Fibroblast of skin of back (primary cell): ENCODE measurements at regions not wholly inside any gene's neighbourhood (a gene's known extent, or its start where the extent isn't known, plus 50 kb on each side); places are given as distances from the start of the nearest gene placed in this dataset.
"Not testable (repeated sequence)": the region's sequence is repeated elsewhere in the genome, so short reads cannot be mapped to it uniquely, and the experiment has no call there.

ENCODE experiments used
- DNase-seq: peaks from one replicate; pipeline ENCODE4 v3.0.0-alpha.2; 2013

DNA sequence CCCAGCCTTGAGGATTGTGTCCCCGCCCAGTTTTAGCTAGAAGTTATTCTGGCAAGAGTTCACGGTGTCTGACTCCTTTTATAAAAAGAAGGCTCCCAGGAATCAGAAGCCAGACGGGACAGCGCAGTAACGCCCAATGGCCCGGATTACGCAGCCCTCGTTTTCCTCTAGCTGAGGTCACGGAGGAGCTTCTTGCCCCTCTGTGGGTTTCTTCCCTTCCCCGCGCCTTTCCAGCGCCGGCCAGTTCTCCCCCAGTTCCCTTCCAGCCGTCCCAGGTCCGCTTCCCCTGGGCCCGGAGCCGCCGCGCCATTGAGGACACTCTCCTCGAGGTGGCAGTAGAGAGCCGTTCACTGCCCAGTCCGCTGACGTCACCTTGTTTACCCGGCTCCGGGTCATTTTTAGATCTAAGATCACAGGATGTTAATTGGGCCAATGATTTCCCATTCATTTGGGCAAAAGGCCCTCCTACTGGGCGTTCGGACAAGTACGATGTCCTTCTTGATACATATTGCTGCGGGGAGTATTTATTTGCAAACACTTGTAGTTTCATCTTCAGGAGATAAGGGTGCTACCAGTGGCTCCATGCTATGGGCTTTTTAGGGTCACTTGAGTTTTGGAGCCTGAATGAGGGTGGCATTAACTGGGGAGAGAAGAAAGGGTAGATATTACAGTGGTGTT lies 81.5 kb upstream of the PPM1B start:
- DNase-seq: peak; percentile 64

DNA sequence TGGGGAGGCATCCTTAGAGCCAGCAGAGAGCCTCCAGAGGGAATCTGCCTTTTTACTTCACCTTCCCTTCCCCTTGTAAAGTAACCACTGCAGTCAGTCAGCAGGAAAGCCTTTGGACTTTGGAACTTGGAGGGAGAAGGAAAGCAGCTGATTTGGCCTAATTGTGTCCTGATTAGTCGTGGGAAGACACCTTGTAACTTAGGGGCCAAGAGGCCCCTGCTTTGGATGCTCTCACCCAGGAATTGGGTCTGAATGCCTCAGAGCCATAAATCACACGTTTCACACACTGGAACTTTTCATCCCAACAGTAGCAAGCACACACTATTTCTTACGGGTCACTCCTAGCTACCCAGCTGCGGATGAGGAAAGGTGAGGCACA lies 81.0 kb upstream of the PPM1B start:
- DNase-seq: no peak

DNA sequence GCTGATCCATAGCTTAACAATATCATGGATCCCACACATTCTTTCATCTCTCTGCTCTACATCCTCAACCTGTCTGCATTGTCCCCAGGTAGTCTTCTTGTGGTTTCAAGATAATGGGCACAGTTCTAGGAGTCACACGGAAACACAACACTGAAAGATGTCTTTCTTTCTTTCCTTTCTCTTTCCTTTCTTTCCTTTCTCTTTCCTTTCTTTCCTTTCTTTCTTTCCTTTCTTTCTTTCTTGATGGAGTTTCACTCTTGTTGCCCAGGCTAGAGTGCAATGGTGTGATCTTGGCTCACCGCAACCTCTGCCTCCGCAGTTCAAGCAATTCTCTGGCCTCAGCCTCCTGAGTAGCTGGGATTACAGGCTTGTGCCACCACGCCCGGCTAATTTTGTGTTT lies 76.2 kb upstream of the PPM1B start:
- not testable (repeated sequence) for DNase-seq

DNA sequence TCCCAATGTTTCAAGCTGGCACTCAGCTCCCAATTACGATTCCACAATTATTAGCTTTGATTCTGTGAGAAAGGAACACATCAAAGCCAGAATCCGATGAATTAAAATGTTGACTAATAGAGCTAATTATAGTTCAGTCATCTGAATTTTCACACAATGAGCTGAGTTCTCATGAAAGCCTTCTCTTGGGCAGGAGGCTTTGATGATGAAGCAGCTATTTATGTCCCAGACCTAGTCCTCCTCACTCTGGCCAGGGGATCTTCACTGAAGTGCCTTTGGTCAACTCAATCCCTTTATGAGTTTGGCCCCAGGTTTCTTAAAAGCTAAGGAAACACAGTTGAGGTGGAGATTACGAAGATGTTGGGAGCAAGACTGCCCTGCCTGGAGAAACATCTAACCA lies 74.7 kb upstream of the PPM1B start:
- DNase-seq: no peak

DNA sequence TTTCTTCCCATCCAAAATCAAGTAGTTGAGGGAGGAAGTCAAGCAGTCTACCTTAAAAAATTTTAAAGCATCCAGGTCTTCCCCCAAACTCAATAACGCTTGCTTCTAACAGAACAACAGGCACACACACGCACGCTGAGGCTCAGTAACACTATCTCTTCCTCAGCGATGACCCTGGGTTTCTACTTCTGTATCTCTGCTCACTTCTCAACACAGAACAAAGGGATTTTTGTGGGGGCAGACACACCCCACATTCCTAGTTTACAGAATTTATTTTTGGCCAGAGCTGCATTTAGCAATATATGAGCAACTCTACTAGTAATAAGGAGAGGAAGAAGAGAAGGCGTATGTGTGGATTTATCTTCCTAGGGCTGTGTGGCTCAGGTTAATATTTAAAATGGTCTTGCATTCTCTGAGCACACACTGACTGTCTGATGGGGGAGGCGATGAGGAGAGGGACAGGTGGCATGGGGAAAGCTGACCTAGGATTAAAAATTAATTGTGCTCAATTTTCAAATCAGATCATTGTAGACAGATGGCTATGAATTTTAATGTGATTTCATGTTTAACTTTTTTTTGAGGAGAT lies 71.3 kb upstream of the PPM1B start:
- DNase-seq: no peak

DNA sequence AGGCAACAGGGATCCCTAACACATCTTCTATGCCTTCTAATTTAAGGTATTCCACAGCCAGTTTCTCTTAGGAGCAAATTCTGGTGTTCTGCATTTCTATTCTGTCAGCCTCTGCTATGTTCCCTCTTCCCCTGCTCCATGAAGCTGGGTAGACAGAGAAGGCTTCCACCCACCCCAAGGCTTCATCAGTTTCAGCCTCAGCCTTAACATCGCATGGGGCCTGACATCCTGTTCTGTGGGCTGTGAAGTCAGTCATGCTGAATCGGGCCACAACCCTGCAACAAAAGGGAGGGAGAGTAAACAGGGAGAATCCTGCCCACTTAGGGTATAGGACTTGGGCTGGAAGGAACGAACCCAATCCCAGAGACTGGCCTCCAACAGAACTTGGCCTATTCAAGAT lies 70.6 kb upstream of the PPM1B start:
- no peak for DNase-seq

DNA sequence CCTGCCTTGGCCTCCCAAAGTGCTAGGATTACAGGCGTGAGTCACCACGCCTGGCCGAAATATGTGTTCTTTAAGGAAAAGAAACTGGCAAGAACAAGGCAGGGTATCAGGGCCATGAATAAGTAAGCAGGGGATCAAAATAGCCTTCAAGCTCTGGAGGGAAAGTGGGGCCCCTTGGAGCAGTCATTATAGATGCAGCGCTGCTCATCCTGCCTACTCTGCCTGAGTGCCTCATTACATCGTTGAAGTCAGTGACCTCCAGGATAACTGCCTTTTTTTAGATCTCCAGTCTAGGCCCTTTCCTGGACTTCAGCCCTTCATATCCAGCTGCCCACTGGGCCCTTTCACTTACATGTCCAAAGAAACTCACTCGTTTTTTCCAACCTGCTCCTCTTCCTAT lies 69.8 kb upstream of the PPM1B start:
- no peak for DNase-seq

DNA sequence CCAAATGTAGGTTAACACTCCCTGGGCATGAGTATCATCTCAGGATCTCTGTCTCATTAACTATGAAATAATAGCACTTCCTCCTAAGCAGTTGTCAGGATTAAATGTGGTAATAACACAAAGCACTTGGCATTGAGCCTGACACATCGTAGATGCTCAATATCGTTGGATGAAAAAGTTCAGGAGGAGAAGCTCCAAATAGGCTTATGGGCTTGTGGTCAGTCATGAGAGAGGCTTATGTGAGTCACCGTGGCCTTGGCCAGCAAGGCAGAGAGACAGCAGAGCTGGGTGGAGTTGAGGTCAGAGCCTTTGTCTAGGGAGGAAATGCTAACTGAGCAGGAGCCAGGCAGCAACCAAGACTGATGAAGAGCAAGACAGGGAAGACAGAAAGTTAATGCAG lies 68.3 kb upstream of the PPM1B start:
- peak; percentile 64 for DNase-seq

DNA sequence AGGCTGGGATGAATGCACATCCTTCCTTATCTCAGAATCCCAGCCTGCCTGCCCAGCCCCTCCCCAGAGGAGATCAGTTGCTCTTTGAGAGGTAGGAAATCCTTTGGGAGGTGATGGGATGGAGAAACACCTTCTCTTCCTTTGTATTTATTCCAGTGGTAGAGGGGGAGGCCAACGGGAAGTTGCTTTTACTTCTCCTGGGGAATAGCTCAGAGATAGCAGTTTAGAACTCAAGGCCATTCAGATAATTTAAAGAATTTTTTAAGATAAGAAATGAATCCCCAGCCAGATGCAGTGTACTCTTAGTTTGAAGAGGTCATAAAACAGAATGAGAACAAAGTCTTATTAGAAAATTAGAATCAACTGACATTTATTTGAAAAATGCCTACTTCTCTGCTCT lies 67.4 kb upstream of the PPM1B start:
- no peak for DNase-seq

DNA sequence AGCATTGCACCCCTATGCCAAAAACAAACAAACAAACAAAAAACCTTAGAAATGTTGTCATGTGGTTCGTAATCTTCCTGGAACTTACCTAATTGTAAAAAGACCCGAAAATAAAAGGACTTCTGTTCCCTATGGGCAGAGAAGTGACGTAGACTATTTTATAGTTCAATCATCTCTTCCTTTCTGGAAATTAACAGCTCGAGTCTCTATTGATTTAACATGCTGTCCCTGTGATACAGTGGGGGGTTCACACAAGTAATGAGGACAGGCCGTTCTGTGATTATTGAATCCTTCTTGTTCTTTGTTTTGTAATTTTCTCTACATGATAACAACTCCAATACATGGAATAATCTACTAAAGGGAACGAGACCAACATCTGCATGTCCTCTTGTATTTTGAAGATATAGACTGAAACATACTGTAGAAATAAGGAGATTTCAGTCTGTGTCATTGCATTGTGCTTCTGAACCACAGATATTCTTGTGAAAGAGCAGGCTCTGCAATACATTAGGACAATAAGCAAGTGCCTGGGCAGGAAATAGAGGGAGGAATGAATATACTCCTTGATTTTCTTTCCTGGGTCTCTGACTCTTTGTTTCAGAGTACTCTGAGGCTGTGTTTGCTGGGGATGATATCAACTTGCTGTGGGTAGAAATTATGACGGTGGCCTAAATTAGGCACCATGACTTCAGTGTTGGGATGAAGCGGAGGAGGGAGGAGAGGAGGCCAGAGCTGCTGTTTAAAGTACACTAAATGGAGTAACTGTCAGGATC lies 65.7 kb upstream of the PPM1B start:
- no peak for DNase-seq

DNA sequence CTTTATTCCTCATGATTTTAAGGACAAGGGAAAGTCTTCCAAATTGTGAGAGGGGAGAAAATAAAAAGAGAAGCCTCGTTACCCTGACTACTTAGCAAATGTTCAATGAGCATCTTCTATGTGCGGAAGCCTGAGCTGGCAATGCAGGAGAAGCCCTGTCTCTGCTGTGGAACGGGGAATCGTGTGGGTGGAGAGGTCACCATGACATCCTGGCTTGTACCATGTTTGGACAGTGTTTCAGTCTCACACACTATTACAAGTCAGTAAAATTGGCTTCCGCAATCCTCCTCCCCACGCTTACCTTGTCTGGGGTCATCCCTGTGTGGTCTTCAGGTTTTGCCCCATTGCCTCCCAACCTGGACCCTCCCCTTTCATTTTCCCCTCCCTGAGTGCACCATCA lies 65.0 kb upstream of the PPM1B start:
- DNase-seq: no peak

DNA sequence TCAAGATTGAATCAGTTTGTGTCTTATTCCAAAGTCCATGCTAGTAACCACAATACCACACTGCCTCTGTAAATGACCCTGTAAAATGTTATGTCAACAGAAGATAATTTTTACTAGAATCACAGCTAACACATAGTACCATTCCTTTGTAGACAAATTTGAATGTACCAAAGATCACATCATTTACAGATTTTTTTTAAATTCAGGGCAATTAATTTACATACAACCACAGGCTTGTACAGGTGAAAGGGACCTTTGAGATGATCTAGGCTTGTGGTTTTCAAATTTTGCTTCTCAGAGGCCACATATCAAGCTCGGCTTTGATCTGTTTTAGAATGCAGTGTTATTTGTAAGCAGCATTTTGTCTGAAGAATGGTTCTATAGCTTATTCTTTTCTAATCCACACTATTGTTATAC lies 63.8 kb upstream of the PPM1B start:
- no peak for DNase-seq

DNA sequence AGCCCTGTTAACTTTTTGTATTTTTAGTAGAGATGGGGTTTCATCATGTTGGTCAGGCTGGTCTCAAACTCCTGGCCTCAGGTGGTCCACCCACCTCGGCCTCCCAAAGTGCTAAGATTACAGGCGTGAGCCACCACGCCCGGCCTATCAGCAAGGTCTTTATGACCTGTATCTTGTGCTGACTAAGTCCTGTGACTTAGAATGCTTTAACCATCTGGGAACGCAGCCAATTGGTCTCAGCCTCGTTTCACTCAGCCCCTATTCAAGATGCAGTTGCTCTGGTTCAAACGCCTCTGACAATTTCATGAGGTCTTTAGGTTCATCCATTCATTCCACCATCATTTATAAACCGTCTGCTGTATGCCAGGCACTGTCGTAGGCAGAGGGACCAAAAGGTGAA lies 62.2 kb upstream of the PPM1B start:
- DNase-seq: not testable (repeated sequence)

DNA sequence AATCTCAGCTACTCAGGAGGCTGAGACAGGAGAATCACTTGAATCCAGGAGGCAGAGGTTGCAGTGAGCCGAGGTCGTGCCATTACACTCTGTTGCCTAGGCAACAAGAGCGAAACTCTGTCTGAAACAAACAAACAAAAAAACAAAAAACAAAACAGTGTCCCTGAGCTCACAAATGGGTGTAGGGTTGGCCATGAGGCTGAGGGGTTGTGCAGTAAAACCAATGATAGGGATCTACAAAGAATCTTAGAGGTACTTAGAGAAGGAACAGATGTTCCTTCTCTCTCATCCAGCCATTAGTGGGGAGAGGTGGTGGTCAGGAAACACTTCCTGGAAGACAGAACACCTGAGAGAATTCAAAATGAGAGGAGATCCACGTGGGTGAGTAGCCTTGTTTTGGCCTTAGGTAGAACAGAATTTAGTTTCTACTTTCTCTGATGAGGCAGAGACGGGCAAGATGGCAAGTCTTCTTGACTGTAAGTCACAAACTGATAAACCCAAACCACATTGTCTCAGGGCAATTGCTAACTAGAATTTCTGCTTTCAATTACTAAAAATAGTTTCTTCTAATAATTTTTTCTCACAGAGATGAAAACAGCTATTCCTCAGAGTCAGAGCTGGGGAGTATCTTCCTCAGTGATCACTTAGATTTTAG lies 61.5 kb upstream of the PPM1B start:
- DNase-seq: no peak

DNA sequence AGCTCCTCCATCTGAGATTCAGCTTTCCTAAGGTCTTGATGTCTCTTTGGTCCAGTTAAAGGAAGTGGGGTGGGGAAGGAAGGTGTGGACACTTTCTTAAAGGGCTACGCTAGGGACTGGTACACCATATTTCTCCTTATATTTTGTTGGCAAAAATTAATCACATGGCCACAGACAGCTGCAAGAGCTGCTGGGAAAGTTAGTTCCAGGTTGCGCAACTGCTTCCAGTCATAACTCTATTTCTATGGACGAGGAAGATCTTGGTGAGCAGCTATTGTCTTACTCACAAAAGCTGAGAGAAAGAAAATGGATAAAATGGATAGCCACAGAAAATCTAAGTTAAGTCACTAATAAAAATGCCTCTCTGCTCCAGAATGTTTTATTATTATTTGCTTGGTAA lies 60.7 kb upstream of the PPM1B start:
- DNase-seq: no peak

DNA sequence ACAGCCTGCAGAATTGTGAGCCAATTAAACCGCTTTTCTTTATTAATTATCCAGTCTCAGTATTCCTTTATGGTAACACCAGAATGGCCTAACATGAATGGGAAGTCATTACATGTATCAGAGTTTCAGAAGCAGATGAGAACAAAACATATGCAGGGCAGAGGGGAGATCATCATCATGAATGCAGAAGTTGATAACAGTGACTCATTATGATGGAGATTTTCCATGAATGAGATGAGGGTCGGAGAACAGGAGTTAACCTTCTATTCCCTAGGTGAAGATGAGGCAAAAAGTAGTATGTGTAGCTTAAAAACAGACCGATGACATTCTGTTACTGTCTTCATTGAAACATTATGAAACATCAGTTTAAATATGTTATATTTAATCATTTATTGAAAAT lies 59.5 kb upstream of the PPM1B start:
- DNase-seq: no peak

DNA sequence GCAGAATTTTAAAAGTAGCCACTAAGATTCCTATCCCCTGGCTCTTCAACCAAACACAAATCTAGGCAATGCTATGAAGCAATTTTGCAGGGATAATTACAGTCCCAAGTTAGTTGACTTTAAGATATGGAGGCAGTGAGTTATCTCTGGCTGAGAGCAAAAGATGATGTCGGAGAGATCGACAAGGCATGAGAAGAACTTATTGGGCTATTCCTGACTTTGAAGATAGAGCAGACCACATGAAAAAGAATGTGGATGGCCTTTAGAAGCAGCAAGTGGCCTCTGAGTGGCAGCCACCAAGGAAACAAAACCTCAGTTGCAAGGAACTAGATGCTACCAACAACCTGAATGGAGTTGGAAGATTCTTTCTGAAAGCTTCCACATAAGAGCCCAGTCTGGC lies 58.2 kb upstream of the PPM1B start:
- DNase-seq: no peak

DNA sequence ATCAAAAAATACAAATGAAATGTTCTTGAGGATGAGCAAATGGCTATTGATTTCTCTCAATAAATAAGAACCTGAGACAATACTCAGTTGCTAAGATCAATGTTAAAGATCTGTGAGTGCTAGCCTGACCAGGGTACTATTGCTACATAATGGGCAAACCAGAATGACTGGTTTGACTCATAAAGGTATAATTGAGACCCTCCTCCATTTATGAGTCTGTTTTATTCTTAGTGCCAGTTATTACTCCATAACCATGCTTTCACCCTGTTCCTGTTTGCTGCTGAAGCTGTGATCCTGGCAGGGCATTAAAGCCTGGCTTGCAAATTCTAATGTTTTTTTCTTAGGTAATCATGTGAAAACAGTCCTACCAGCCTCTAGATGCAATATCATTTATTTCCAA lies 56.6 kb upstream of the PPM1B start:
- DNase-seq: no peak

DNA sequence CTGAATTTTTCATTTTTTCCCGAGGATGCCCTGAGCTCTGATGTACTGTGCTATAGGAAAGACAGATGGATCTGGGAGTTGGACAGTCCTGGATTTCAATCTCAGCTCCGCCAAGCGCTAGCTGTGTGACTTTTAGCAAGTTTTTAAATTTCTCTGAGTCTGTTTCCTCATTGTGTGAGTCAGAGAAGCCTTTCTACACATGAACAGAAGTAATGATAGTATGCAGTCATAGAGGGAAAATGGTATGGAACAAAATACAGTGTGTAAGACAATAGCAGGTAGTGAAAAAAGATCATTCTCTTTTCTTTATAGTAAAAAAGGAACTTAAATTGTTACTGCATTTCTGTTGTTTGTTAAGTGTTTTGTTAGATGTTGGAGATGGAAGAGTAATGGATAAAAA lies 52.4 kb upstream of the PPM1B start:
- no peak for DNase-seq

DNA sequence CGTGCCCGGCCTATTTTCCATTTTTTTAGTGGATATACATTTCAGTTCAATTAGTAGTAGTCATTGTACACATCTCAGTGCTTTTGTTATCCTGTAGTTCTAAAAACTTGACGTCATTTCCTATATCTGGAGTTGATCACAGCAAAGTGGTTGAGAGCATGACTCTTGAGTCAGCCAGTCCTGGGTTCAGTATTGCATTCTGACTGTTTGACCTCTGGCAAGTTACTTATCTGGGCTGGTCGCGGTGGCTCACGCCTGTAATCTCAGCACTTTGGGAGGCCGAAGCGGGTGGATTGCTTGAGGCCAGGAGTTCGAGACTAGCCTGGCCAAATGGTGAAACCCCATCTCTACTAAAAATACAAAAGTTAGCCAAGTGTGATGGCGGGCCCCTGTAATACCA lies 50.4 kb upstream of the PPM1B start:
- DNase-seq: peak; percentile 34
